GM15510 (cell line): ENCODE measurements at regions not wholly inside any gene's neighbourhood (a gene's known extent, or its start where the extent isn't known, plus 50 kb on each side); places are given as distances from the start of the nearest gene placed in this dataset.

Experiments
- POLR2A ChIP-seq: IDR thresholded peaks from 3 replicates; pipeline ENCODE4 v1.6.1; 2011; ENCODE audit warnings: borderline replicate concordance; ENCODE audit not compliant: insufficient read length; ENCODE audit errors: extremely low read depth

GRCh38 chr2:2523461-2524347, 192.6 kb upstream of the MYT1L start:
- no peak for TF ChIP-seq POLR2A

GRCh38 chr2:2520401-2520811, 189.3 kb upstream of the MYT1L start:
- no peak for TF ChIP-seq POLR2A

GRCh38 chr2:2519381-2519780, 188.3 kb upstream of the MYT1L start:
- no peak for TF ChIP-seq POLR2A

GRCh38 chr2:2517399-2517798, 186.3 kb upstream of the MYT1L start:
- TF ChIP-seq POLR2A, result no peak

- TF ChIP-seq POLR2A, result no peak
Measured at GRCh38 chr2:2516386-2516785, 185.3 kb upstream of the MYT1L start.

- TF ChIP-seq POLR2A, result no peak
Measured at GRCh38 chr2:2512931-2513330, 181.9 kb upstream of the MYT1L start.

GRCh38 chr2:2507417-2507997, 176.4 kb upstream of the MYT1L start:
- TF ChIP-seq POLR2A, result no peak

GRCh38 chr2:2506536-2506935, 175.5 kb upstream of the MYT1L start:
- TF ChIP-seq POLR2A, result no peak

GRCh38 chr2:2505604-2506003, 174.5 kb upstream of the MYT1L start:
- TF ChIP-seq POLR2A, result no peak

- TF ChIP-seq POLR2A, result no peak
Measured at GRCh38 chr2:2503864-2504418, 172.9 kb upstream of the MYT1L start.

GRCh38 chr2:2502201-2502549, 171.1 kb upstream of the MYT1L start:
- no peak for TF ChIP-seq POLR2A

- no peak for TF ChIP-seq POLR2A
Measured at GRCh38 chr2:2501454-2502200, 170.6 kb upstream of the MYT1L start.

- no peak for TF ChIP-seq POLR2A
Measured at GRCh38 chr2:2495606-2496005, 164.5 kb upstream of the MYT1L start.

GRCh38 chr2:2493496-2493895, 162.4 kb upstream of the MYT1L start:
- no peak for TF ChIP-seq POLR2A

- no peak for TF ChIP-seq POLR2A
Measured at GRCh38 chr2:2492800-2493199, 161.7 kb upstream of the MYT1L start.

- no peak for TF ChIP-seq POLR2A
Measured at GRCh38 chr2:2491964-2492363, 160.9 kb upstream of the MYT1L start.

- TF ChIP-seq POLR2A, result no peak
Measured at GRCh38 chr2:2484301-2484700, 153.2 kb upstream of the MYT1L start.
